Vagina (tissue), 2 donors: ENCODE measurements at regions not wholly inside any gene's neighbourhood (a gene's known extent, or its start where the extent isn't known, plus 50 kb on each side); places are given as distances from the start of the nearest gene placed in this dataset.

Source experiments
- DNase-seq, 2 donors: peaks; one replicate each; pipeline ENCODE4 v3.0.0-alpha.2; 2017; ENCODE audit errors: extremely low spot score in 2 of 2
- H3K27ac ChIP-seq: fragments of 200-600 bp; sonication (generic); one replicate; pipeline ENCODE4 v1.5.1; 2019
- H3K27me3 ChIP-seq: fragments of 200-600 bp; sonication (generic); one replicate; pipeline ENCODE4 v1.5.1; 2019
- H3K36me3 ChIP-seq, 2 donors: fragments of 200-600 bp; sonication (generic); one replicate each; pipeline ENCODE4 v1.5.1; 2017 to 2019
- H3K4me1 ChIP-seq: fragments of 200-600 bp; sonication (generic); one replicate; pipeline ENCODE4 v1.5.1; 2019
- H3K4me3 ChIP-seq, 2 donors: fragments of 200-600 bp; sonication (generic); 1 replicate in 1 of 2; 2 replicates in 1 of 2; pipeline ENCODE4 v1.5.1; 2016 to 2019
- H3K9me3 ChIP-seq: fragments of 200-600 bp; sonication (generic); one replicate; pipeline ENCODE4 v1.5.1; 2019
- POLR2A ChIP-seq, 2 donors: fragments of 450-650 bp; IDR thresholded peaks; one replicate each; pipeline ENCODE4 v1.6.1; 2017; ENCODE audit warnings: antibody characterized with exemption in 2 of 2, mild to moderate bottlenecking in 2 of 2, moderate library complexity in 2 of 2
- POLR2AphosphoS5 ChIP-seq, 2 donors: sonication (generic); formaldehyde crosslinking; IDR thresholded peaks; one replicate each; pipeline ENCODE4 v1.9.0; 2017; ENCODE audit warnings: antibody characterized with exemption in 2 of 2, mild to moderate bottlenecking in 2 of 2, low read depth in 1 of 2; ENCODE audit not compliant: insufficient read depth in 1 of 2
- intact Hi-C: fragments of 100-400 bp; cut with DNase I; formaldehyde crosslinking; loops from one replicate; pipeline ENCODE4 v1.15.1; 2023
- TF ChIP-seq, protein P1 (sequence below), 3 experiments: fragments of 450-650 bp in 2 of 3; fragments of 200-600 bp in 1 of 3; sonication (generic) in 1 of 3; IDR thresholded peaks; one replicate each; pipeline ENCODE4 v1.5.1; 2017 to 2019; ENCODE audit warnings: antibody characterized with exemption in 3 of 3, mild to moderate bottlenecking in 2 of 3, moderate library complexity in 2 of 3

GRCh38 chr9:124133727-124134126, 122.2 kb downstream of the LHX2 start:
- intact Hi-C loops = no loop called here
- Histone ChIP-seq H3K27ac (no peak overlapping the region), H3K4me3 (no peak overlapping the region), H3K27me3 (no peaks in the 10 kb centered on the region), H3K9me3 (no peaks in the 10 kb centered on the region), H3K36me3 (no peaks in the 10 kb centered on the region), H3K4me1 (no peaks in the 10 kb centered on the region)
- TF ChIP-seq POLR2A (IDR thresholded peaks at IDR 0.05) (no peak), POLR2AphosphoS5 (IDR thresholded peaks at IDR 0.05; ENCODE audit: insufficient read depth in 1 of 2, low read depth in 1 of 2) (no peak)
- TF ChIP-seq, protein P1, sequence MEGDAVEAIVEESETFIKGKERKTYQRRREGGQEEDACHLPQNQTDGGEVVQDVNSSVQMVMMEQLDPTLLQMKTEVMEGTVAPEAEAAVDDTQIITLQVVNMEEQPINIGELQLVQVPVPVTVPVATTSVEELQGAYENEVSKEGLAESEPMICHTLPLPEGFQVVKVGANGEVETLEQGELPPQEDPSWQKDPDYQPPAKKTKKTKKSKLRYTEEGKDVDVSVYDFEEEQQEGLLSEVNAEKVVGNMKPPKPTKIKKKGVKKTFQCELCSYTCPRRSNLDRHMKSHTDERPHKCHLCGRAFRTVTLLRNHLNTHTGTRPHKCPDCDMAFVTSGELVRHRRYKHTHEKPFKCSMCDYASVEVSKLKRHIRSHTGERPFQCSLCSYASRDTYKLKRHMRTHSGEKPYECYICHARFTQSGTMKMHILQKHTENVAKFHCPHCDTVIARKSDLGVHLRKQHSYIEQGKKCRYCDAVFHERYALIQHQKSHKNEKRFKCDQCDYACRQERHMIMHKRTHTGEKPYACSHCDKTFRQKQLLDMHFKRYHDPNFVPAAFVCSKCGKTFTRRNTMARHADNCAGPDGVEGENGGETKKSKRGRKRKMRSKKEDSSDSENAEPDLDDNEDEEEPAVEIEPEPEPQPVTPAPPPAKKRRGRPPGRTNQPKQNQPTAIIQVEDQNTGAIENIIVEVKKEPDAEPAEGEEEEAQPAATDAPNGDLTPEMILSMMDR (IDR thresholded peaks at IDR 0.05) = no peak
- no peak for DNase-seq

GRCh38 chr9:124134526-124134925, 123.0 kb downstream of the LHX2 start:
- TF ChIP-seq, protein P1 (IDR thresholded peaks at IDR 0.05) = no peak
- TF ChIP-seq POLR2AphosphoS5 (IDR thresholded peaks at IDR 0.05; ENCODE audit: insufficient read depth in 1 of 2, low read depth in 1 of 2) (no peak), POLR2A (IDR thresholded peaks at IDR 0.05) (no peak)
- intact Hi-C loops = no loop called here
- DNase-seq = no peak
- Histone ChIP-seq H3K9me3 (no peaks in the 10 kb centered on the region), H3K36me3 (no peaks in the 10 kb centered on the region), H3K4me1 (no peaks in the 10 kb centered on the region), H3K27ac (no peak overlapping the region), H3K4me3 (no peak overlapping the region), H3K27me3 (no peaks in the 10 kb centered on the region)

DNA sequence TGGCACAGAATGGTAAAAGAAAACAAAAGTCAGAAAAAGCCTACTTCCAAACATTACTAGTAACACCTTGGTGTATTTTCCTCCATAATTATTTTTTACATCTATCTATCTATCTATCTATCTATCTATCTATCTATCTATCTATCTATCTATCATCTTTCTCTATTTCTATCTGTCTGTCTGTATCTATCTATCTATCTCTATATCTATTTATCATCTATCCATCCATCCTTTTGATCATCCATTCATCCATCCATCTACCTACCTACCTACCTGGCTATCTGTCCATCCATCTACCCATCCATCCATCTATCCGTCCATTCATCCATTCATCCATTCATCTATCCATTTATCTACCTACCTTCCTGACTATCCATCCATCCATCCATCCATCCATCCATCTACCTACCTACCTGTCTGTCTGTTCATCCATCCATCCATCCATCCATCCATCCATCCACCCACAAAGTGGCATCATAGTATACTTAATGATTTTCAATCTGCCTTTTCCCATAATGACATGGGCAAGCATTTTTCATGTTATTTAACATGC, 121.9 kb upstream of the NEK6 start:
- TF ChIP-seq POLR2AphosphoS5 (IDR thresholded peaks at IDR 0.05; ENCODE audit: insufficient read depth in 1 of 2, low read depth in 1 of 2) (no peak), POLR2A (IDR thresholded peaks at IDR 0.05) (no peak)
- TF ChIP-seq, protein P1 (IDR thresholded peaks at IDR 0.05) = no peak

DNA sequence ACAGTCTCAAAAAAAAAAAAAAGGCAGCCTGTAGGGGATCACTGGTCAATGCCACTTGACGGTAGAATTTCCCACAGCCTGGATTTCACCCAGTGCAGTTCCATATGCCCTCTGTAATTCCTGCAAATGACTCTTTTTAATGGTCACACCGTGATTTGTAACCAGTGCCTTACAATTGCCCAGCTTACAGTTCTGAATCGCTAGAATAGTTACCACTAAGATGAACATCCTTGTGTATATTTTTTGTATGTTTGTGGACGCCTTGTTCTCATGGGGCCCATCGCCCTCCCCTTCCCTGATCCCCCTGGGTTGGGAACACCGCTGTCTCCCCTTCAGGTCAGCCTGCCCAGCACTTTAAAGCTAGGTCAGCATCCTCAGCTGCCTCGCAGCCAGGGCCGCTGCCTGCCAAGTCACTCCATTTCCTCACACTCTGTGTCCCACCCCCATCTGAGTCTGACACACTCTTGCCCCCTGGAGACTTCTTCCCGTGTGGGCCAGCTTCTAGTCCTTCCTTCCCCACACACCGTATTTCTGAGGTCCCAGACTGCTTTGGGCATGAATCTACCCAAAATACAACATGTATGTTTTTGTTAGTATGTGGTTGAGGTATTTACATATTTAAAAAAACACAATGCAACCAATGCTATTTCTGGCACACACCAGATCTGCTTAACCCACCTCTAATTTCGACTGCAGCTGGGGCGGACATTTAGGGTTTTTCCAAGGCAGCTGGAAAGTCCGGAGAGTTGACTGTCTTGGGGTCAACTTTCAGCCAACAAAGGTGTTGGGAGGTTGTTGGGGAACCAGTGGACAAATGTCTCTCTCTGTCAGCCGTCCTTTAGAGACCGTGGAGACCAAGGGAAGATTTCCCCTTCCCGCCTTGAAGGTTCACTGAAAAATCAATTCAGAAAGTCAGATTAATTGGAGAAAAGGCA, 120.5 kb upstream of the NEK6 start:
- Histone ChIP-seq H3K9me3 (no peaks in the 10 kb centered on the region), H3K27ac (no peak overlapping the region), H3K4me3 (no peak overlapping the region), H3K27me3 (no peaks in the 10 kb centered on the region), H3K36me3 (no peaks in the 10 kb centered on the region), H3K4me1 (no peaks in the 10 kb centered on the region)
- DNase-seq = peak in 1 of 2 donors; percentile 31
- no peak for TF ChIP-seq POLR2A (IDR thresholded peaks at IDR 0.05)
- TF ChIP-seq POLR2AphosphoS5 (IDR thresholded peaks at IDR 0.05; ENCODE audit: insufficient read depth in 1 of 2, low read depth in 1 of 2) = no peak
- TF ChIP-seq, protein P1 (IDR thresholded peaks at IDR 0.05) = no peak
- intact Hi-C loops = no loop called here

More for the DNA sequence above, 121.9 kb upstream of the NEK6 start:
- no peak overlapping the region for H3K27ac ChIP-seq
- H3K4me1 ChIP-seq = no peaks in the 10 kb centered on the region
- no peak overlapping the region for H3K4me3 ChIP-seq
- no peaks in the 10 kb centered on the region for H3K36me3 ChIP-seq
- no peaks in the 10 kb centered on the region for H3K9me3 ChIP-seq
- DNase-seq = no peak
- intact Hi-C loops = no loop called here
- H3K27me3 ChIP-seq = no peaks in the 10 kb centered on the region

GRCh38 chr9:124137944-124138335, 119.8 kb upstream of the NEK6 start:
- Histone ChIP-seq H3K9me3 (no peaks in the 10 kb centered on the region), H3K4me1 (no peaks in the 10 kb centered on the region), H3K36me3 (no peaks in the 10 kb centered on the region), H3K27me3 (no peaks in the 10 kb centered on the region), H3K27ac (no peak overlapping the region), H3K4me3 (no peak overlapping the region)
- DNase-seq = no peak
- intact Hi-C loops = no loop called here
- TF ChIP-seq POLR2A (IDR thresholded peaks at IDR 0.05) (no peak), POLR2AphosphoS5 (IDR thresholded peaks at IDR 0.05; ENCODE audit: insufficient read depth in 1 of 2, low read depth in 1 of 2) (no peak)
- TF ChIP-seq, protein P1 (IDR thresholded peaks at IDR 0.05) = no peak
